Liver (tissue), 3 donors: ENCODE measurements at regions not wholly inside any gene's neighbourhood (a gene's known extent, or its start where the extent isn't known, plus 50 kb on each side); places are given as distances from the start of the nearest gene placed in this dataset.

Experiments
- ATF3 ChIP-seq: IDR thresholded peaks from 2 replicates; pipeline ENCODE4 v1.6.1; 2016; ENCODE audit warnings: antibody characterized with exemption
- CTCF ChIP-seq: fragments of 150-350 bp; IDR thresholded peaks from 2 replicates; pipeline ENCODE4 v1.5.1; 2017; ENCODE audit warnings: improper control_type of control experiment, low read depth, low read length; ENCODE audit not compliant: missing input control
- EGR1 ChIP-seq, 2 donors: IDR thresholded peaks; 2 replicates each; pipeline ENCODE4 v1.6.1; 2016 to 2018; ENCODE audit warnings: antibody characterized with exemption in 2 of 2, low read depth in 2 of 2
- FOXA1 ChIP-seq: IDR thresholded peaks from 2 replicates; pipeline ENCODE4 v1.6.1; 2016; ENCODE audit warnings: antibody characterized with exemption
- GABPA ChIP-seq, 2 donors: IDR thresholded peaks in 1 of 2; conservative IDR thresholded peaks in 1 of 2; 2 replicates each; pipeline ENCODE4 v1.6.1; 2016; ENCODE audit warnings: antibody characterized with exemption in 2 of 2, mild to moderate bottlenecking in 1 of 2, moderate library complexity in 1 of 2
- JUND ChIP-seq, 2 donors: IDR thresholded peaks; 2 replicates each; pipeline ENCODE4 v1.6.1; 2016; ENCODE audit warnings: antibody characterized with exemption in 2 of 2
- NR2F2 ChIP-seq: IDR thresholded peaks from 2 replicates; pipeline ENCODE4 v1.6.1; 2016; ENCODE audit warnings: antibody characterized with exemption
- RAD21 ChIP-seq, 2 donors: IDR thresholded peaks; 2 replicates each; pipeline ENCODE4 v1.6.1; 2016; ENCODE audit warnings: antibody characterized with exemption in 2 of 2, mild to moderate bottlenecking in 2 of 2
- REST ChIP-seq: IDR thresholded peaks from 2 replicates; pipeline ENCODE4 v1.6.1; 2016; ENCODE audit warnings: antibody characterized with exemption, mild to moderate bottlenecking
- SP1 ChIP-seq: IDR thresholded peaks from 2 replicates; pipeline ENCODE4 v1.6.1; 2018; ENCODE audit warnings: antibody characterized with exemption, mild to moderate bottlenecking
- TAF1 ChIP-seq: conservative IDR thresholded peaks from 2 replicates; pipeline ENCODE4 v1.6.1; 2016; ENCODE audit warnings: antibody characterized with exemption, mild to moderate bottlenecking
- YY1 ChIP-seq: IDR thresholded peaks from 2 replicates; pipeline ENCODE4 v1.6.1; 2016; ENCODE audit warnings: antibody characterized with exemption, mild to moderate bottlenecking
- TF ChIP-seq, protein P1 (sequence below): IDR thresholded peaks from 2 replicates; pipeline ENCODE4 v1.6.1; 2016; ENCODE audit warnings: antibody characterized with exemption
- TF ChIP-seq, protein P2 (sequence below): IDR thresholded peaks from 2 replicates; pipeline ENCODE4 v1.6.1; 2016; ENCODE audit warnings: antibody characterized with exemption
- donor health status: healthy.
- donor health status: healthy.

- TF ChIP-seq, protein P1, sequence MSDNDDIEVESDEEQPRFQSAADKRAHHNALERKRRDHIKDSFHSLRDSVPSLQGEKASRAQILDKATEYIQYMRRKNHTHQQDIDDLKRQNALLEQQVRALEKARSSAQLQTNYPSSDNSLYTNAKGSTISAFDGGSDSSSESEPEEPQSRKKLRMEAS, result no peak
- TF ChIP-seq CTCF (no peak), YY1 (no peak), FOXA1 (no peak), RAD21 (IDR thresholded peaks at IDR 0.05) (no peak), GABPA (IDR thresholded peaks at IDR 0.05 in 1 of 2, conservative IDR thresholded peaks at IDR 0.05 in 1 of 2) (no peak), NR2F2 (no peak), SP1 (no peak), ATF3 (no peak), EGR1 (IDR thresholded peaks at IDR 0.05; ENCODE audit: low read depth in 2 of 2) (no peak), JUND (IDR thresholded peaks at IDR 0.05) (no peak), TAF1 (no peak), REST (no peak)
- TF ChIP-seq, protein P2, sequence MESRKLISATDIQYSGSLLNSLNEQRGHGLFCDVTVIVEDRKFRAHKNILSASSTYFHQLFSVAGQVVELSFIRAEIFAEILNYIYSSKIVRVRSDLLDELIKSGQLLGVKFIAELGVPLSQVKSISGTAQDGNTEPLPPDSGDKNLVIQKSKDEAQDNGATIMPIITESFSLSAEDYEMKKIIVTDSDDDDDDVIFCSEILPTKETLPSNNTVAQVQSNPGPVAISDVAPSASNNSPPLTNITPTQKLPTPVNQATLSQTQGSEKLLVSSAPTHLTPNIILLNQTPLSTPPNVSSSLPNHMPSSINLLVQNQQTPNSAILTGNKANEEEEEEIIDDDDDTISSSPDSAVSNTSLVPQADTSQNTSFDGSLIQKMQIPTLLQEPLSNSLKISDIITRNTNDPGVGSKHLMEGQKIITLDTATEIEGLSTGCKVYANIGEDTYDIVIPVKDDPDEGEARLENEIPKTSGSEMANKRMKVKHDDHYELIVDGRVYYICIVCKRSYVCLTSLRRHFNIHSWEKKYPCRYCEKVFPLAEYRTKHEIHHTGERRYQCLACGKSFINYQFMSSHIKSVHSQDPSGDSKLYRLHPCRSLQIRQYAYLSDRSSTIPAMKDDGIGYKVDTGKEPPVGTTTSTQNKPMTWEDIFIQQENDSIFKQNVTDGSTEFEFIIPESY, result no peak
Measured at GRCh38 chr10:131450216-131450765, 138.8 kb upstream of the TCERG1L start.
